ENCODE measurements at regions not wholly inside any gene's neighbourhood (a gene's known extent, or its start where the extent isn't known, plus 50 kb on each side); places are given as distances from the start of the nearest gene placed in this dataset.

DNA sequence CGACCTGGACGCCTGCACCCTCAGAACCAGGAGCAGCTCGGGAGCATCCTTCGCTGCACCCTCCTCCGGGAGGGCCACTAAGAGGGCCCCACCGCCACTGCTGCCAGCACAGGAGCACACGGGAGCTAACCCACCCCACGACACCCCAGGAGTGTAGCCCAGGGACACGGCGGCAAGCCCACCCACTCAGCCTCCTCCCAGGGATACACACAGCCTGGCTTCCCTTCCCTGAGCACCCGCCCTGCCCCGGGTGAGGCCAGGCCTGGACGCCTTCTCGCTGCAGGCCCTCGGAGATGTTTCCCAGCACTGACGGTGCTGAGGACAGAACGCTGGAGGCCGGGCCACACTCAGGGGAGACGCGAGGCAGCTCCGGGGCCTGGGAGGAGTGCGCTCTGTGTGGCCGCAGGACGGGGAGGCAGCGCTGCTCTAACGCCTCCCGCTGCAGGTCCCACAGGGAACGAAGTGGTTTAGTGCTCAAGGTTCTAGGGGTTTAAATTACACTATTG, 190.4 kb downstream of the BRD1 start:
- intact Hi-C loops (cut with DNase I): no loop called here
- H3K4me1 ChIP-seq (replicated peaks in 1 of 2): no peaks in the 10 kb centered on the region
- no peak for DNase-seq
- no peak for TF ChIP-seq POLR2A (IDR thresholded peaks at IDR 0.05)
- H3K4me3 ChIP-seq: no peak overlapping the region
- 90 to 93% (median 90%) methylated on average over 9 to 28 of the region's 28 CpGs for WGBS, 4 donors
- no peak overlapping the region for H3K27ac ChIP-seq
- no peaks in the 10 kb centered on the region for H3K36me3 ChIP-seq (replicated peaks in 1 of 2)
- H3K27me3 ChIP-seq: no peaks in the 10 kb centered on the region
- H3K9me3 ChIP-seq (replicated peaks in 1 of 3): no peaks in the 10 kb centered on the region

DNA sequence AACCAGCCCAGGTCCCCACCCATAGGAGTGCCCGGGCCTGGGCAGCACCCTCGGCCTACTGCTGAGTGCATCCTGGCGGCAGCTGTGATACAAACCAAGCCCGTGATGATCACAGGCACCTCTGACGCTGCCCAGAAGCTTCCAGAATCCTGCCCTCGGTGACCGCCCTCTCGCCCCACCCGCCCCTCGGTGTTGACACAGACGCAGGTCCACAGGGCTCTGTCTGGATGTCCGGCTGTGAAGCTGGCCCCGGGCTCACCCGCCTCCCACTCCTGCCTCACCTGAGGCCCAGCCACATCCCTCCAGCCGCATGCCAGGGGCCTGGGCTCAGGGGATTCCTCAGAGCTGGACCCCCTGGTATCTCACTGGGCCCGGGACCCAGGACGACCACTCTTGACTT, 191.0 kb downstream of the BRD1 start:
- Histone ChIP-seq H3K36me3 (replicated peaks in 1 of 2) (no peaks in the 10 kb centered on the region), H3K4me3 (no peak overlapping the region), H3K27me3 (no peaks in the 10 kb centered on the region), H3K4me1 (replicated peaks in 1 of 2) (no peaks in the 10 kb centered on the region), H3K27ac (no peak overlapping the region), H3K9me3 (replicated peaks in 1 of 3) (no peaks in the 10 kb centered on the region)
- intact Hi-C loops (cut with DNase I): no loop called here
- DNase-seq: no peak
- no peak for TF ChIP-seq POLR2A (IDR thresholded peaks at IDR 0.05)
- TF ChIP-seq, protein P1, sequence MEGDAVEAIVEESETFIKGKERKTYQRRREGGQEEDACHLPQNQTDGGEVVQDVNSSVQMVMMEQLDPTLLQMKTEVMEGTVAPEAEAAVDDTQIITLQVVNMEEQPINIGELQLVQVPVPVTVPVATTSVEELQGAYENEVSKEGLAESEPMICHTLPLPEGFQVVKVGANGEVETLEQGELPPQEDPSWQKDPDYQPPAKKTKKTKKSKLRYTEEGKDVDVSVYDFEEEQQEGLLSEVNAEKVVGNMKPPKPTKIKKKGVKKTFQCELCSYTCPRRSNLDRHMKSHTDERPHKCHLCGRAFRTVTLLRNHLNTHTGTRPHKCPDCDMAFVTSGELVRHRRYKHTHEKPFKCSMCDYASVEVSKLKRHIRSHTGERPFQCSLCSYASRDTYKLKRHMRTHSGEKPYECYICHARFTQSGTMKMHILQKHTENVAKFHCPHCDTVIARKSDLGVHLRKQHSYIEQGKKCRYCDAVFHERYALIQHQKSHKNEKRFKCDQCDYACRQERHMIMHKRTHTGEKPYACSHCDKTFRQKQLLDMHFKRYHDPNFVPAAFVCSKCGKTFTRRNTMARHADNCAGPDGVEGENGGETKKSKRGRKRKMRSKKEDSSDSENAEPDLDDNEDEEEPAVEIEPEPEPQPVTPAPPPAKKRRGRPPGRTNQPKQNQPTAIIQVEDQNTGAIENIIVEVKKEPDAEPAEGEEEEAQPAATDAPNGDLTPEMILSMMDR (IDR thresholded peaks at IDR 0.05): no peak
- WGBS, 4 donors: 75 to 93% (median 90%) methylated on average over 4 to 17 of the region's 17 CpGs

DNA sequence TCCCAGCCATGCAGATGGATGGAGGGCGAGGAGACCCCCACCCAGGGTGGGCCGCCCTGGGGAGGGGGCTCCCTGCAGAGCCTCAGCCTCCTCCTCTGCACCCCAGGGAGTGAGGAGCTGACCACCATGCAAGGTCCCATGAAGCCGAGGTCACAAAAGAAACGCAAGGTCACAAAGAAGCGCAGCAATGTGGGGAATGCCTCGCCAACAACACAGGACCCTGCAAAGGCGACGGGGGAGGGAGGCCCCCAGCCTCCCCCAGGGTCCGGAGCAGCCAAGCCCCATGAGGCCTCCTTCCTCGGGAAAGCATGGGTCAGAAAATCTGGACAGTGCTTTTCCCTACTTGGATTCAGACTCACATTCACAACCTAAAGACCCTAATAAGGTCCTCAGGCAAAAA, 191.5 kb downstream of the BRD1 start:
- intact Hi-C loops (cut with DNase I): no loop called here
- 55 to 70% (median 70%) methylated on average over 8 to 10 of the region's 10 CpGs for WGBS, 4 donors
- Histone ChIP-seq H3K27me3 (no peaks in the 10 kb centered on the region), H3K36me3 (replicated peaks in 1 of 2) (no peaks in the 10 kb centered on the region), H3K27ac (no peak overlapping the region), H3K4me3 (no peak overlapping the region), H3K4me1 (replicated peaks in 1 of 2) (no peaks in the 10 kb centered on the region), H3K9me3 (replicated peaks in 1 of 3) (no peaks in the 10 kb centered on the region)
- DNase-seq: no peak
- TF ChIP-seq, protein P1 (IDR thresholded peaks at IDR 0.05): no peak
- TF ChIP-seq POLR2A (IDR thresholded peaks at IDR 0.05): no peak

DNA sequence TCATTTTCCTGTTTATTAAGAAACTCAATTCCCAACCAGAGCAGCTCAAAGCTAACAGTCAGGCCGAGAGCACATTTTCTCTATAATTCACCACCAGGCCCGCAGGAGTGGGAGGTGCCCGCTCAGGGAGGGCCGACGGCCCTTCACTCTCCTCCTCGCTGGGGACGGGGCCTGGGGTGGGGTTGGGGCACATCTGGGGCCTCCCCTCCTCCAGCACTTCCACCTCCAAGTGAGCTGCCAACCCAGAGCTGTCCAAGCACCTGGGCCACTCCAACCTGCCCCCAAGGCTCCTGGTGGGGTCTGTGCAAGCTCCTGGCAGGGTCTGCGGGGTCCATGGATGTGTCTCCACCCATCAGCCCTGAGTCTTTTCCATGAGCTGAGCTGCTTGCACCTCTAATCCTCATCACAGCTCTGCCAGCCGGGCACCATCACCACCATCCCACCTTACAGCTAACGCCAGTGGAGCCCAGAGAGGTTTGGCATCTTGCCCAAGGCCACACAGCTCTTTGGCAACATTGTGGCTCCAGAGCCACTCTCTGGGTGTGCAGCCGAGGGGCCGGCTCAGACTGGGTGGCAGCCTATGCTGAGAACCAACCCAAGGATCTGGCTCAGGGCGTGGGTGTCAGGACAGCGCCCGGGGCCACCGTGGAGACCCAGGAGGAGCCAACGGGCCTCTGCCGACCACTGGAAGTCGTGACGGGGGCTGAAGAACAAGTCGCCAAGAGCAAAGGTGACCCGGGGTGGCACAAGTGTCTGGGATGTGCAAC, 193.5 kb downstream of the BRD1 start:
- no peak overlapping the region for H3K27ac ChIP-seq
- peak in 1 of 7 donors; percentile 5 for DNase-seq
- H3K9me3 ChIP-seq (replicated peaks in 1 of 3): no peaks in the 10 kb centered on the region
- H3K27me3 ChIP-seq: no peaks in the 10 kb centered on the region
- 74 to 82% (median 79%) methylated on average over 19 to 22 of the region's 22 CpGs for WGBS, 4 donors
- no peaks in the 10 kb centered on the region for H3K36me3 ChIP-seq (replicated peaks in 1 of 2)
- H3K4me3 ChIP-seq: no peak overlapping the region
- intact Hi-C loops (cut with DNase I): no loop called here
- TF ChIP-seq, protein P1 (IDR thresholded peaks at IDR 0.05): no peak
- no peak for TF ChIP-seq POLR2A (IDR thresholded peaks at IDR 0.05)
- H3K4me1 ChIP-seq (replicated peaks in 1 of 2): no peaks in the 10 kb centered on the region

DNA sequence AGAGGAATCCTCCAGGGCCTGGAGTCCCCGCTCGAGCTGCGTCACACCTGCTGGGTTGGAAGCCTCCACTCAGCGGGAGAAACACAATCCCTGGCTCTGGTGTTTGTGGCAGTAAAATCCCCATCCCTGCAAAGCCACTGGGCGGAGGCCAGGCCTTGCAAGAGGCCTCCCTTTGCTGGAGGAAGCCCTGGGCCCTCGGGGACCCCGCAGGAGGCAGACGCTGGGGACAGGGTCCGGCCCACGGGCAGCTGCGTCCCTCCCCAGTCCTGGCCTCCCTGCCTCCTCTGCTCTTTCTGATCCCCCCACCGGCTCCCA, 194.7 kb downstream of the BRD1 start:
- no peaks in the 10 kb centered on the region for H3K4me1 ChIP-seq (replicated peaks in 1 of 2)
- no peaks in the 10 kb centered on the region for H3K36me3 ChIP-seq (replicated peaks in 1 of 2)
- H3K9me3 ChIP-seq (replicated peaks in 1 of 3): no peaks in the 10 kb centered on the region
- intact Hi-C loops (cut with DNase I): no loop called here
- no peak for DNase-seq
- TF ChIP-seq, protein P1 (IDR thresholded peaks at IDR 0.05): no peak
- no peak for TF ChIP-seq POLR2A (IDR thresholded peaks at IDR 0.05)
- no peak overlapping the region for H3K27ac ChIP-seq
- WGBS, 4 donors: 37 to 70% (median 59%) methylated on average over 2 to 12 of the region's 12 CpGs
- no peaks in the 10 kb centered on the region for H3K27me3 ChIP-seq
- no peak overlapping the region for H3K4me3 ChIP-seq

Measured in adrenal gland (tissue), 9 donors.